DOHH2 (cell line): ENCODE measurements at regions not wholly inside any gene's neighbourhood (a gene's known extent, or its start where the extent isn't known, plus 50 kb on each side); places are given as distances from the start of the nearest gene placed in this dataset.

Experiments
- EZH2phosphoT487 ChIP-seq: fragments of 200-600 bp; sonication (generic); IDR thresholded peaks from 2 replicates; pipeline ENCODE4 v1.6.1; 2017; ENCODE audit warnings: borderline replicate concordance, mild to moderate bottlenecking, antibody characterized with exemption, low read length, moderate library complexity, mixed read lengths
- TF ChIP-seq, protein P1 (sequence below): fragments of 200-600 bp; sonication (generic); IDR thresholded peaks from one replicate; pipeline ENCODE4 v1.5.1; 2014; ENCODE audit warnings: antibody characterized with exemption, mild to moderate bottlenecking, low read depth, low read length; ENCODE audit not compliant: poor library complexity, severe bottlenecking

DNA sequence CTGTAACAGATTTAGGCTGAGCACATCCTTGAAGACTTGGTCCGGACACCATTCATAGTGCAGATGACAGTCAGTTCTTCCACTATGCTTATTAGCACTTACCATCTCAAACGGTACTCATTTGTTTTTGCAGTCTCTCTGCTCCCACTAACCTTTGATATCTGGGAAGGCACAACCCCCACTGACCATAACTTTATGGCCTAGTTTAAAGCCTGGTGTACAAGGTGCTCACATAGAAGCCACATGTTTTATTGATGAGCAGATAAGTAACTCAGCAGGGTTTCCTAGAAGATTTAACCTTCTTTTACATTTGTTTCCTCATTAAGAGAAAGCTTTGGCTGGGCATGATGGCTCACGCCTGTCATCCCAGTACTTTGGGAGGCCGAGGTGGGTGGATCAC is 119.3 kb upstream of the MAGI3 start:
- TF ChIP-seq, protein P1, sequence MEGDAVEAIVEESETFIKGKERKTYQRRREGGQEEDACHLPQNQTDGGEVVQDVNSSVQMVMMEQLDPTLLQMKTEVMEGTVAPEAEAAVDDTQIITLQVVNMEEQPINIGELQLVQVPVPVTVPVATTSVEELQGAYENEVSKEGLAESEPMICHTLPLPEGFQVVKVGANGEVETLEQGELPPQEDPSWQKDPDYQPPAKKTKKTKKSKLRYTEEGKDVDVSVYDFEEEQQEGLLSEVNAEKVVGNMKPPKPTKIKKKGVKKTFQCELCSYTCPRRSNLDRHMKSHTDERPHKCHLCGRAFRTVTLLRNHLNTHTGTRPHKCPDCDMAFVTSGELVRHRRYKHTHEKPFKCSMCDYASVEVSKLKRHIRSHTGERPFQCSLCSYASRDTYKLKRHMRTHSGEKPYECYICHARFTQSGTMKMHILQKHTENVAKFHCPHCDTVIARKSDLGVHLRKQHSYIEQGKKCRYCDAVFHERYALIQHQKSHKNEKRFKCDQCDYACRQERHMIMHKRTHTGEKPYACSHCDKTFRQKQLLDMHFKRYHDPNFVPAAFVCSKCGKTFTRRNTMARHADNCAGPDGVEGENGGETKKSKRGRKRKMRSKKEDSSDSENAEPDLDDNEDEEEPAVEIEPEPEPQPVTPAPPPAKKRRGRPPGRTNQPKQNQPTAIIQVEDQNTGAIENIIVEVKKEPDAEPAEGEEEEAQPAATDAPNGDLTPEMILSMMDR = no peak
- TF ChIP-seq EZH2phosphoT487 = no peak
